ENCODE measurements at regions not wholly inside any gene's neighbourhood (a gene's known extent, or its start where the extent isn't known, plus 50 kb on each side); places are given as distances from the start of the nearest gene placed in this dataset.

GRCh38 chr5:167112556-167112955 is 1178.9 kb upstream of the WWC1 start:
- no peak overlapping the region for H3K4me3 ChIP-seq (replicated peaks; ENCODE audit: low read depth, low read length)
- TF ChIP-seq CTCF (IDR thresholded peaks at IDR 0.05; ENCODE audit: low read depth, low read length, missing control alignments): no peak
- no peak for DNase-seq (ENCODE audit: extremely low read depth, low read depth)

GRCh38 chr5:167122267-167122666 is 1169.2 kb upstream of the WWC1 start:
- no peak for DNase-seq (ENCODE audit: extremely low read depth, low read depth)
- H3K4me3 ChIP-seq (replicated peaks; ENCODE audit: low read depth, low read length): no peak overlapping the region
- TF ChIP-seq CTCF (IDR thresholded peaks at IDR 0.05; ENCODE audit: low read depth, low read length, missing control alignments): no peak

- H3K4me3 ChIP-seq (replicated peaks; ENCODE audit: low read depth, low read length): no peak overlapping the region
- no peak for DNase-seq (ENCODE audit: extremely low read depth, low read depth)
- TF ChIP-seq CTCF (IDR thresholded peaks at IDR 0.05; ENCODE audit: low read depth, low read length, missing control alignments): no peak
Observed at GRCh38 chr5:167123126-167123525, 1168.3 kb upstream of the WWC1 start.

GRCh38 chr5:167128581-167128980 is 1162.9 kb upstream of the WWC1 start:
- DNase-seq (ENCODE audit: extremely low read depth, low read depth): no peak
- no peak overlapping the region for H3K4me3 ChIP-seq (replicated peaks; ENCODE audit: low read depth, low read length)
- no peak for TF ChIP-seq CTCF (IDR thresholded peaks at IDR 0.05; ENCODE audit: low read depth, low read length, missing control alignments)

- H3K4me3 ChIP-seq (replicated peaks; ENCODE audit: low read depth, low read length): no peak overlapping the region
- no peak for TF ChIP-seq CTCF (IDR thresholded peaks at IDR 0.05; ENCODE audit: low read depth, low read length, missing control alignments)
- no peak for DNase-seq (ENCODE audit: extremely low read depth, low read depth)
Observed at GRCh38 chr5:167140548-167141291, 1150.7 kb upstream of the WWC1 start.

GRCh38 chr5:167143716-167144115 is 1147.7 kb upstream of the WWC1 start:
- no peak for TF ChIP-seq CTCF (IDR thresholded peaks at IDR 0.05; ENCODE audit: low read depth, low read length, missing control alignments)
- H3K4me3 ChIP-seq (replicated peaks; ENCODE audit: low read depth, low read length): no peak overlapping the region
- no peak for DNase-seq (ENCODE audit: extremely low read depth, low read depth)

GRCh38 chr5:167145841-167146240 is 1145.6 kb upstream of the WWC1 start:
- no peak overlapping the region for H3K4me3 ChIP-seq (replicated peaks; ENCODE audit: low read depth, low read length)
- TF ChIP-seq CTCF (IDR thresholded peaks at IDR 0.05; ENCODE audit: low read depth, low read length, missing control alignments): no peak
- DNase-seq (ENCODE audit: extremely low read depth, low read depth): no peak
